GM19324 (cell line): ENCODE measurements at regions not wholly inside any gene's neighbourhood (a gene's known extent, or its start where the extent isn't known, plus 50 kb on each side); places are given as distances from the start of the nearest gene placed in this dataset.

Experiments
- ATAC-seq: cut with Tn5 transposase; IDR thresholded peaks from one replicate; pipeline ENCODE4 v1.9.1; 2021; ENCODE audit warnings: mild to moderate bottlenecking, moderate library complexity; ENCODE audit not compliant: unreplicated experiment, low FRiP score

GRCh38 chr12:24244801-24245200 lies 295.3 kb upstream of the SOX5 start:
- no peak for ATAC-seq

- no peak for ATAC-seq
Measured at GRCh38 chr12:24244231-24244630, 294.8 kb upstream of the SOX5 start.

- no peak for ATAC-seq
Measured at GRCh38 chr12:24240707-24241106, 291.2 kb upstream of the SOX5 start.

- ATAC-seq, result no peak
Measured at GRCh38 chr12:24233519-24234246, 284.2 kb upstream of the SOX5 start.

- ATAC-seq, result no peak
Measured at GRCh38 chr12:24232531-24232930, 283.1 kb upstream of the SOX5 start.

GRCh38 chr12:24231298-24231697 lies 281.8 kb upstream of the SOX5 start:
- ATAC-seq, result peak; percentile 47

GRCh38 chr12:24230061-24230701 lies 280.7 kb upstream of the SOX5 start:
- no peak for ATAC-seq

- ATAC-seq, result no peak
Measured at GRCh38 chr12:24229031-24229700, 279.7 kb upstream of the SOX5 start.

- ATAC-seq, result no peak
Measured at GRCh38 chr12:24228371-24228770, 278.9 kb upstream of the SOX5 start.

GRCh38 chr12:24227551-24227950 lies 278.1 kb upstream of the SOX5 start:
- ATAC-seq, result peak; percentile 15

- ATAC-seq, result no peak
Measured at GRCh38 chr12:24226745-24227350, 277.4 kb upstream of the SOX5 start.

GRCh38 chr12:24224401-24224800 lies 274.9 kb upstream of the SOX5 start:
- ATAC-seq, result no peak

- no peak for ATAC-seq
Measured at GRCh38 chr12:24223926-24224325, 274.5 kb upstream of the SOX5 start.

- ATAC-seq, result no peak
Measured at GRCh38 chr12:24222968-24223367, 273.5 kb upstream of the SOX5 start.

GRCh38 chr12:24212496-24212895 lies 263.0 kb upstream of the SOX5 start:
- no peak for ATAC-seq

- ATAC-seq, result no peak
Measured at GRCh38 chr12:24206621-24207020, 257.2 kb upstream of the SOX5 start.

GRCh38 chr12:24201258-24201970 lies 251.9 kb upstream of the SOX5 start:
- no peak for ATAC-seq

GRCh38 chr12:24200010-24200409 lies 250.5 kb upstream of the SOX5 start:
- no peak for ATAC-seq

- no peak for ATAC-seq
Measured at GRCh38 chr12:24198936-24199671, 249.6 kb upstream of the SOX5 start.

GRCh38 chr12:24198070-24198469 lies 248.6 kb upstream of the SOX5 start:
- no peak for ATAC-seq
